ENCODE measurements at regions not wholly inside any gene's neighbourhood (a gene's known extent, or its start where the extent isn't known, plus 50 kb on each side); places are given as distances from the start of the nearest gene placed in this dataset.

DNA sequence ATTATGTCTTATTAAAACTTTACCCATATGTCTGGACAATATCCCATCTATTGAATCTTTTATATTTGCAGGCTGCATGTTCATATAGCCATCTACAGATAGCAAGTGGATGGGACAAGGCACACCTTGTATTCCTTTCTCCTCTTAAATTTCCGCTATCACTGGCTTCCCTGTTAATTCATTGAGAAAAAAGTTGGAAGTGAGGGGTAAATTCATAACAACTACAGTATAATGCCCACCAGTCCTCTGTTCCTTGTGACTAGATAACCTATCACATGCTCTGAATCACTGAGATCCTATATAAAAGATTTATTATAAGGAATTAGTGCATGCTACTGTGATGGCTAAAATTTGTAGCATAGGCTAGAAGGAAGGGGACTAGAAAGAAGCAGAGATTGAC, 1005.8 kb upstream of the ATXN8OS start:
- TF ChIP-seq POLR2A (IDR thresholded peaks at IDR 0.05; ENCODE audit: extremely low read depth, insufficient read length) (no peak), MYC (IDR thresholded peaks at IDR 0.05; ENCODE audit: low read depth, low read length) (no peak)
- TF ChIP-seq, protein P1, sequence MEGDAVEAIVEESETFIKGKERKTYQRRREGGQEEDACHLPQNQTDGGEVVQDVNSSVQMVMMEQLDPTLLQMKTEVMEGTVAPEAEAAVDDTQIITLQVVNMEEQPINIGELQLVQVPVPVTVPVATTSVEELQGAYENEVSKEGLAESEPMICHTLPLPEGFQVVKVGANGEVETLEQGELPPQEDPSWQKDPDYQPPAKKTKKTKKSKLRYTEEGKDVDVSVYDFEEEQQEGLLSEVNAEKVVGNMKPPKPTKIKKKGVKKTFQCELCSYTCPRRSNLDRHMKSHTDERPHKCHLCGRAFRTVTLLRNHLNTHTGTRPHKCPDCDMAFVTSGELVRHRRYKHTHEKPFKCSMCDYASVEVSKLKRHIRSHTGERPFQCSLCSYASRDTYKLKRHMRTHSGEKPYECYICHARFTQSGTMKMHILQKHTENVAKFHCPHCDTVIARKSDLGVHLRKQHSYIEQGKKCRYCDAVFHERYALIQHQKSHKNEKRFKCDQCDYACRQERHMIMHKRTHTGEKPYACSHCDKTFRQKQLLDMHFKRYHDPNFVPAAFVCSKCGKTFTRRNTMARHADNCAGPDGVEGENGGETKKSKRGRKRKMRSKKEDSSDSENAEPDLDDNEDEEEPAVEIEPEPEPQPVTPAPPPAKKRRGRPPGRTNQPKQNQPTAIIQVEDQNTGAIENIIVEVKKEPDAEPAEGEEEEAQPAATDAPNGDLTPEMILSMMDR (IDR thresholded peaks at IDR 0.05; ENCODE audit: low read depth, low read length) = no peak
- TF ChIP-seq, protein P2, sequence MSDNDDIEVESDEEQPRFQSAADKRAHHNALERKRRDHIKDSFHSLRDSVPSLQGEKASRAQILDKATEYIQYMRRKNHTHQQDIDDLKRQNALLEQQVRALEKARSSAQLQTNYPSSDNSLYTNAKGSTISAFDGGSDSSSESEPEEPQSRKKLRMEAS (IDR thresholded peaks at IDR 0.05; ENCODE audit: low read depth, low read length) = no peak
